LNCAP (cell line): ENCODE measurements at regions not wholly inside any gene's neighbourhood (a gene's known extent, or its start where the extent isn't known, plus 50 kb on each side); places are given as distances from the start of the nearest gene placed in this dataset.

Experiments used
- TF ChIP-seq, protein P1 (sequence below): fragments of 450-650 bp; IDR thresholded peaks from 2 replicates; pipeline ENCODE4 v1.5.1; 2017; ENCODE audit warnings: mild to moderate bottlenecking

DNA sequence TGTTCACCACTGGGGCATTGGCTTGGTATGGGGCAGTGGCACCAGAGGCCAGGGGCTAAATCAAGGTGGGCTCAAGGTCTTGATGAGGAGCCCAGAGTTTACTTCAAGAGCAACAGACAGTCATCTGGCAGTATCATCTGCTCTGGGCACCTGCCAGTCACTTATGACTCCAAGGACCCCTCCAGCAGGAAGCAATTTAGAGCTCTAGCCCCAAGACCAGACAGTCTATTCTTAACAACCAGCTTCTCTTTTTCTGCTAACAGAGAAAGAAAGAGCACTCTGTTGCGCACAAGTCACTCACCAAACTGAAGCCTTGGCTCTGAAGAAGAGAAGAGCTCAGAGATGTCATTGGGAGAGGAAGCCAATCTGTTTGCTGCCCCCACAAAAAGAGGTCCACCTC is 309.2 kb downstream of the HS3ST1 start:
- TF ChIP-seq, protein P1, sequence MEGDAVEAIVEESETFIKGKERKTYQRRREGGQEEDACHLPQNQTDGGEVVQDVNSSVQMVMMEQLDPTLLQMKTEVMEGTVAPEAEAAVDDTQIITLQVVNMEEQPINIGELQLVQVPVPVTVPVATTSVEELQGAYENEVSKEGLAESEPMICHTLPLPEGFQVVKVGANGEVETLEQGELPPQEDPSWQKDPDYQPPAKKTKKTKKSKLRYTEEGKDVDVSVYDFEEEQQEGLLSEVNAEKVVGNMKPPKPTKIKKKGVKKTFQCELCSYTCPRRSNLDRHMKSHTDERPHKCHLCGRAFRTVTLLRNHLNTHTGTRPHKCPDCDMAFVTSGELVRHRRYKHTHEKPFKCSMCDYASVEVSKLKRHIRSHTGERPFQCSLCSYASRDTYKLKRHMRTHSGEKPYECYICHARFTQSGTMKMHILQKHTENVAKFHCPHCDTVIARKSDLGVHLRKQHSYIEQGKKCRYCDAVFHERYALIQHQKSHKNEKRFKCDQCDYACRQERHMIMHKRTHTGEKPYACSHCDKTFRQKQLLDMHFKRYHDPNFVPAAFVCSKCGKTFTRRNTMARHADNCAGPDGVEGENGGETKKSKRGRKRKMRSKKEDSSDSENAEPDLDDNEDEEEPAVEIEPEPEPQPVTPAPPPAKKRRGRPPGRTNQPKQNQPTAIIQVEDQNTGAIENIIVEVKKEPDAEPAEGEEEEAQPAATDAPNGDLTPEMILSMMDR: no peak

DNA sequence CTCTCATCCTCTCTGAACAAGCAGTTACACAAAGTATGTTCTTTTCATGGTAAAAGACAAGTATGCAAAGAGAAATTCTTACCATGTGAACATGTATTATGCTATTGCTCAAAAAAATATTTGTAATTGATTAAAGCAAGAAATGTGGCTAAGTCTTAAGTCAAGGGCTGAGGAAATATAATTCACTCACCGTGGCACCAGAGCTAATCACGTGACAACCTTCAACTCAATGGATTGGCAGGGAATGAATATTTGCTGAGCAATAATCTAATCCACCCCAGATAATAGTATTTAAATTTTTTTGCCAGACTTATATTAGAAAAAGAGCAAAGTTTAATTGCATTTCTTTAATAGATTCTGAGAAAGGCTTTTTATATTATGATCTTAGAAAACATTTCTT is 310.2 kb downstream of the HS3ST1 start:
- TF ChIP-seq, protein P1: no peak

DNA sequence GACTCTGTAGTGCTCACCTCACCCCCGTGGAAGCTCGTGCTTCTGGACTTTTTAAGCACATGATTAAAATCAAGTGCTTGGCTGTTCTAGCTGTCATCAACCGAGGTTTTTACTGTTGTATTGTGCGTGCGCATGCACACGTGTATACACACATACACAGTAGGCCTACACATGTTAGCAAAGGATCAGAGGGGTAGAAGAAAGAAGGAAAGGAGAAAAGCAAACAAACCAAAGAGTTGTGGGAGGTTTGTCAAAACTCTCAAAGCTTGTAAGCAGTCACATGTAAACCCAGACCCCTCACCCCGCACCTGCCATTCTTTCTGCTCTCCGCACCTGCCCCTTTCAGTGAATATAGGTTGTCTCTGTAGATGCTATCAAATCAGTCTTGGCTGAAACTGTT is 311.8 kb downstream of the HS3ST1 start:
- TF ChIP-seq, protein P1: no peak

DNA sequence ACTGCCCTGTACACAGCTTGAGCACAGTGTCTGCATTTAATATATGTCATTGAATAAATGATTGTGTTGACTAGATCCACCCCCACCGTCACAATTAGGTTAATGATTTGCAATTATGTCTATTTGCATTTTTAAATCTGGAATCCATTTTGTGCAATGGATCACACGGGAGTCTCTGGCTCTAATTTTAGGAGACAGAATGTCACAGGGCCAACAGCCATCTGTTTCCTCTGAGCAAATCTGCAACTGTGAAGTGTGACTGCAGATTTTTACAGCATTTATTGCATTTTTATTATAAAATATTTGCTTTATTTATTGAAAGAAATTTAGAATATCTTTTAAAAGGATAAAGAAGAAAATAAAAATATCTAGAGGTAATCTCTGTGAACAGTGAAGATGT is 316.8 kb downstream of the HS3ST1 start:
- TF ChIP-seq, protein P1: no peak

DNA sequence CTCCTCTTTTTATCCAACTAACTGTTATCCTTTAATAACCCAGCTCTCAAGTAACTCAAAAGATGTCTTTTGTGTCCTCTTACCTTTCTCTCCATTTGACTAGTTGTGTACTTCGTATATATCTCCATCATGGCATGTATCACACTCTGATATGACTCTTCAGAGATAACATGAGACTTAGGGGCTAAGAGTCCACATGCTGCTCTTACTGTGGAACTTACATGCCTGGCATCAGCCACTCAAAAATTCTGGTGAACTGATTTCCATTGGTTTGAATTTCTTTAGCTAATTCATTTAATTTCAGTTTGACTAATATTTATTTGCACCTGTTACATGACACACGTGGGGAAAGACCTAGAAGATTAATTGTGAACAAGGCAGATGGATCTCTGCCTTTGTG is 317.3 kb downstream of the HS3ST1 start:
- TF ChIP-seq, protein P1: no peak

DNA sequence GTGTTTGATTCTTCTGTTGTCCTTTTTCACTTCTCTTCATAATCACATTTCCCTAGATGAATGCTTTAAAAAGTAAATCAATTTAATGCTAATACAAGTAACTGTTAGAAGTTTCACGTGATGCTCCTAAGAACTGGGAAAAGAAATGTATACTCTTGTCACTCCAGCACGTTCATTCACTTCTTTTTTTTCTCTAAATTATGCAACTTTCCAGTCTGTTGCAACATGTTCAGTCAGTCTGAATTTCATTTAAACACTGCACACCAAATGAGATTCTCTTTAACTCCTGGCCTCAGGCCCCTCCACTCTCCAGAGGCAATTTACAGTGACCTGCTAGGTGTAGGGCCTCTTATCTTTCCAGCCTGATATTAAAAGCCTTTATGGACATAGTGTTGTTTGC is 321.9 kb downstream of the HS3ST1 start:
- TF ChIP-seq, protein P1: no peak

DNA sequence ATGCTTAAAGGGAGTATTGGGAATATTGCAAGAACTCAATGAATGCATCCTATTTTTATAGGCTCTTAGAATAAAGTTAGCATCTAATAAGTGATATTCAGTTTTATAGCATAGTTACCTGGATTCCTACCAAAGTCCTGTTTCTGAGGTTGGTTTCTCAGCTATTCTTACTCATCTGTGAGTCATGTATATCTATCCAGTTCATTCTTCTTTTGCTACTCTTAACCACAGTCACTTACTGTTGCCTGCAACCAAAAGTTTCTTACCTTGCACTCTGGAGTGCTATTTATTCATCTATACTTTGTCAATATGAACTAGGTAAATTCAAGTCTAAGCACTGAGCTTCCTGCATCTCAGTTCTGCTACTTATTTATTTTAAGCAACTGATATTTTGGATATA is 322.5 kb downstream of the HS3ST1 start:
- TF ChIP-seq, protein P1: no peak

DNA sequence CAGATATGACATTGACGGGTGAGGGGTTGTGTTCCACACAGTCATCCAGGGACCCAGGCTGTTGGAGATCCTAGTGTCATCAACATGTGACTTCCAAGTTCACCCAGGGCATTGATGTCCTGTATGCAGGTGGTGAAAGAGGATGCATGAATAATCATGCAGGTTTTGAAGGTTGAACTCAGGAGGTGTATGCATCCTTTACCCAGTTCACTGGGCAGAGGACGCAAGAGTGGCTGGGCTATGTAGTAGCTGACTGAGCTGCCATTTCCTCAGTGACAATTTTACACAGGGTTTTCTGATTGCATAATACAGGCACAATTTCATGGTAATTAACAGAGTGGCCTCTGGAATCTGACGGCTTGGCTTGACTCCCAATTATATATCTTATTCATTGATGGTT is 323.0 kb downstream of the HS3ST1 start:
- TF ChIP-seq, protein P1: no peak
